NCI-H1105 treated with DMSO at 0.1 percent for 48 hours (cell line): ENCODE measurements at regions not wholly inside any gene's neighbourhood (a gene's known extent, or its start where the extent isn't known, plus 50 kb on each side); places are given as distances from the start of the nearest gene placed in this dataset.

ENCODE experiments used
- DNase-seq: peaks from one replicate; lab custom pipeline; 2025; lab: John Stamatoyannopoulos, UW

DNA sequence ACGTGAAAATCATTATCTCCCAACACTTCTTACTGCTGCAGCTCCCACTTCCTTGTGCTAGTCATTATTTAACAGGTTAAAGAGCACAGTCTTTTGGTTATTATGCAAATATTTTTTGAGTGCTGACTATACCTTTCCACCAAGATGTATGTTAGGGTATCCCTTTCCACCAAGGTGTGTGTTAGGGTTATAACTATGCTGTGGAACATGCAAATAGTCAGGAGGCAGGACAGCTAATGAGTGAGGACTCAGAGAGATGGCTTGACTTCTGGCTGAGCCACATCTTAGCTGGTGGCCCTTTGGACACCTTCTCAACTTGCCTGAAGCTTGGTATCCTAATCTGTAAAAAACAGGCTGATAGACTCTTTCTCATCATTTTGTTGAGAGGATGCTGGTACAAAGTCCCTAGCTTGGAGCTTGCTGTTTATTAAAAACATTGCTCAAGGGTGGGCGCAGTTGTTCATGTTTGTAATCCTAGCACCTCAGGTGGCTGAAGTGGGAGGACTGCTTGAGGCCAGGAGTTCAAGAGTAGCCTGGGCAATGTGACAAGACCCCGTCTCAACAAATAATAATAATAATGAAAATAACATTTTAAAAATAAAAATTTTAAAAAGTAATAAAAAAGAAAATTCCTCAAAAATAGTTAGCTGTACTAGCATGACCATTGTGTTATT lies 160.5 kb upstream of the ADAMTS9 start:
- no peak for DNase-seq

DNA sequence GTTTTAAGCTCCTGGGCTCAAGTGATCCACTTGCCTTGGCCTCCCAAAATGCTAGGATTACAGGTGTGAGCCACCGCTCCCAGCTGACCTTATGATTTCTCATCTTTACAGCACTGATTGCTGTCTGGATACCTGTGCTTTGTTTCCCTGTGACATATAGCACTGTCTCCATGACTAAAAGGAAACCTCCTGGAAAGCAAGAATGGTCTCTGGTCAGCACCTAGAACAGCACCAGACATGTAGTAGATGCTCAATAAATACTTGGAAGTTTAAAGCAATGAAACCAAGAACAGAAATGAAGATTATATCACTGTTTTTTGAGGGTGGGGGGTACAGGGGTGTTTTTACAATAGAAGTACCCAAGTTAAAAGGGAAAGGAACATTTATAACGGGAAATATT lies 156.8 kb upstream of the ADAMTS9 start:
- no peak for DNase-seq

DNA sequence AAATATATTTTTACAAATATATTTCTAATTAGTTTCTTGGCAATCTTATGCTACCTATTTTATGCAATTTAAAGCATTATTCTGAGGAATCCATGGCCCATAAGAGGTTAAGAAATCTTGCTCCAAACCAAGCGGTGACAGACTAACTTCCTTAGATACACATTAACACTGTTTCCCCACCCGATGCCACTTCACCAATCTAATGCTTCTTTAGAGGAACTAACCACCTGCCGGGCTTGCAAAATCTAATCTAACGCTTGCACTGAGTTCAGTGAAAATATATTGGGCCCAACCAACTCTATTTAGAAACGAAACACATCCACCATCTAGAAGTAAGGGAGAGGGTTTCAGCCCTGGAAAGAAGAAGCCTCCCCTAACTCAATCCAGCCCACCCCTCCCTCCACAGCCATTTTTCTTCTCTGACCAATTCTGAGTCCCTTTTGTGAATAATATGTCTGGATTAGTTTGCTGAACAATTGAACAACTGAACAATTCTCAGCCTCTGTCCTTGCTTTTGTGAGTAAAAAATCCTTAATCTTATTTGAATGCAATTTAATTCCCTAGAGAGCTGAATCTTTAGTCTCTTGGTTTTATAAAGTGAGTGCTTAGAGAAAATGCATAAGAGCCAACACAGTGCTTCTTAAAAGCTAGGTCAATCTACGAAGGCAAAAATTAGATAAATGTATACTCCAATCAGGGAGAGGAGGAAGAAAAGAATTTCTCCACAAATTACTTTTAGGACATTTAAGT lies 150.4 kb upstream of the ADAMTS9 start:
- no peak for DNase-seq

DNA sequence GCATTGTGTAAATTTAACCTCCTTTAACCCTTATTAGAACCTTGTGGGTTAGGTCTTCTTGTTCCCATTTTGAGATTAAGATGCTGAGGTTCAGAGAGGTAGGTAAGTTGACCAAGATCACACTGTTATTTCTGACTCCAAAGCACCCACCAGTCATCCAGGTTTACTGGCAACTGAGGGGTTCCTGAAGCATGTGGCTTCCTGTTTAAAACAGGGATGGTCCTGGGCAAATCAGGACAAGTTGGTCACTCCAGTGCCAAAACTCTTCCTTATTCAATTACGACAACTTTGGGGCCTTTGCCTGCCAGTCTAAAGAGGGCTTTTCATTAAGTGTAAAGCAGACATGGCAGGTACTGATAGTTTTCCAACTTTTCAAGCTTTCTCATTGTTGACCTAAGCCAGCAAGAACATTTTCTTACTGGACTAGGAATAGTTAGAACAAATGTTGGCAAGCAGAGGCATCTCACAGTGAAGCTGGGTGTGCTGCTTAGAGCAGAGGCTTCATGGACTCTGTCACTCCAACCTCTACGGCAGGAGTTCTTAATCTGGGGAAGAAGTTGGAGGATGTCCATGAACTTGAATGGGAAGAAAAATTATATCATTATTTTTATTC lies 149.4 kb upstream of the ADAMTS9 start:
- DNase-seq: no peak

DNA sequence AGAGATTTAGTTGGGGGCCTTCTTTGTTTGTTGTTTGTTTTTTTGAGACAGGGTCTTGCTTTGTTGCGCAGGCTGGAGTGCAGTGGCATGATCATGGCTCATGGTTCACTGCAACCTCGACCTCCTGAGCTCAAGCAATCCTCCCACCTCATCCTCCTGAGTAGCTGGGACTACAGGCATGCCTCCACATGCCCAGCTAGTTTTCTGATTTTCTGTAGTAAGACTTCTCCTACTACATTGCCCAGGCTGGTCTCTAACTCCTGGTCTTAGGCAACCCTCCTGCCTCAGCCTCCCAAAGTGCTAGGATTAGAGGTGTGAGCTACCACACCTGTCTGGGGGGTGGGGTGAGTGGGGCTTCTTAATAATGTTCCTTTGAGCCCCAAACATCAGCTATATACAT lies 148.3 kb upstream of the ADAMTS9 start:
- DNase-seq: no peak

DNA sequence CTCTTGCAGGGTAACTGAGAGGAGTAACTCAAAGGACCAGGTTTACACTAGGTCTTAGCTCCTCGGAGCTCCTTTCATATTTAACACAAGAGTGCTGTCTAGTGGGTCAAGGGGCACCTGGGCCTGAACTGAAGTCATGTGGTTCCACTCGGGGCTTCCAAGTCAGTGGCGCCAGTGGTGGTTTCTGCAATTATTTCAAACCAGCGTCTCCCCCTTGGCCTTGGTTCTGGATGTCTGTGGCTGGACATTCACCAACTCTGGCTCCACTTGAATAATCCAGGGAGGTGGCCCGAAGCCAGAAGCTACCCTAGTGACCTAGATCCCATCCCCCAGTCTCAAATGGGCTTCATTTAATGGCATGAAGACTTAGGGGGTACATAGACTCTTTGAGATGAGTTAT lies 144.3 kb upstream of the ADAMTS9 start:
- no peak for DNase-seq

DNA sequence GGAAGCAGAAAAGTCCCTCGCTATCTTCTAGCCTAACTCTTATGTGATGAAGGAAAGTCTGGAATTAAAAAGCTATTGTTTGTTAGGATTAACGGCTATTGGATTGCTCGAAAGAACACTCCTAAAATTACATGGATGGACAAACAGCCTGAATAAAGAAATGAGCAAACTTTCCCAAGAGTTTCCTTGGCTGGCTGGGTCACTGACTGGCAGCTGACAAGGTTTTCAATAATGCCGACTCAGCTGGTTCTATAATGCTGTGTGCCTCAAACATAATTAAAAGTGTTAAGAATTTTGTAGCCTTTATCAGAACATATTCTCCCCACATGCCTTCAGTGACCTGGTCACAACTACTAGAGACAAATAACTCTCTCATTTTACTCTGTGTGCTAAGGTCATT lies 142.9 kb upstream of the ADAMTS9 start:
- no peak for DNase-seq

DNA sequence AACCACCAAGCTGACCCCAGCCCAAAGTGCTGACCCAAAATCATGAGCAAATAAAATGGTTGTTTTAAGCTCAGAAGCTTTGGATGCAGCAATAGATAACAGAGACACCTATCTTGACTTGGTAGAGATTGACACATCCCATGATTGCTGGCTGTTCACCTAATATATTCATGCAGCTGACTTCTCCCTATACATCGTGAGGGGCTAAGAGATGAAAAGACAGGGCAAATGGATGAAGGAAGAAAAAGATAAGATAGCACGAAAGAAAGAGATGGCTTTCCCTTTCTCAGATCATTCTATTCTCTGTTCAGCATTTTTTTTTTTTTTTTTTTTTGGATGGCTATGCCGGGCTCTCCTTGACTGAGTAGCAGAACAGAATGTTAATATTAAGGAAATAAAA lies 141.5 kb upstream of the ADAMTS9 start:
- DNase-seq: no peak

DNA sequence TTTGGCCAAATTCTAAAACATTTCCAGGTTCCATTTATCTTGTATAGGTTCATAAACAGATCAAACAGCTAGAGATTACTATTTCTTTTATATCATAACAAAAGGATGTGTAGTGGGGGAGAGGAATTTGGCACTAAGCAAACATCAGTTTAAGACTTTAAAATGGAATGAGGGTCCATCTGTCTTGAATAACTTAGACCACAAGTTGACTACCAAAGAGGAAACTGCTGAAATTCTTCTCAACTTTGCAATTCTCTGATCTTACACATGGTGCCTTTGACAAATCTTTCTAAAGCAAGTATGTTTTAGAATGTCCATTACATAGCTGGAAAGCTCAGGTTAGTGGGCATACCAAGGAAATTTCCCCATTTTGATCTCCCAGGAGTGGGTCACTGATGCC lies 140.5 kb upstream of the ADAMTS9 start:
- no peak for DNase-seq

DNA sequence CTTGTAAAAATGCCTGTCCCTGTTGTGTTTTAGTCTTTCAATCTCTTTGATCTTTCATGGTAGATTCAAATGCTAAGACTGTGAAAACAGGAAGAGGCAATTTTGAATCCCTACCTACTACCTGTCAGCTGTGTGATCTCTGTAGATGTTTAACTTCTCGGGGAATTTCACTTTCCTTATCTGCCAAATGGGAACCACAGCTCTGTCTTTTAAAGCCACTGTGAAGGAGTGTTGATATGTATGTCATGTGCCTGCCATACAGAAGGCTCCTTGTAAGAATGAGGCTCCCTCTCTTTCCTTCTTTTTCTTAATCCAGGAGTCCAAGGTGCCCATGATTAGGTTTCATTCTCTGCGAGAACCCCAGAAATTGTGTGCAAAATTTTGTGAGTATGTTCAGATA lies 139.6 kb upstream of the ADAMTS9 start:
- no peak for DNase-seq

DNA sequence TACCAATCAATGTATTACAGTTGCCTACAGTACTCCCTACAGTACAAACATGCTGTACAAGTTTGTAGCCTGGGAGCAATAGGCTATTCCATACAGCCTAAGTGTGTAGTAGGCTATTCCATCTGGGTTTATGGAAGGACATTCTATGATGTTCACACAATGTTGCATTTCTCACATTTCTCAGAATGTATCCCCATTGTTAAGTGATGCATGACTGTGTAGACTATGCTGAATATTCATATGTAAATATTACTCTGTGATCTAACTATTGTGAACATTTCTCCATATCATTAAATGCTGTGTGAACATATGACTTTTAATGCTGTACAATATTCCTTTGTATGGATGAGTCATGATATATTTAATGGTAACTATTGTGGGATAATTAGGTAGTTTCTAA lies 139.2 kb upstream of the ADAMTS9 start:
- no peak for DNase-seq

DNA sequence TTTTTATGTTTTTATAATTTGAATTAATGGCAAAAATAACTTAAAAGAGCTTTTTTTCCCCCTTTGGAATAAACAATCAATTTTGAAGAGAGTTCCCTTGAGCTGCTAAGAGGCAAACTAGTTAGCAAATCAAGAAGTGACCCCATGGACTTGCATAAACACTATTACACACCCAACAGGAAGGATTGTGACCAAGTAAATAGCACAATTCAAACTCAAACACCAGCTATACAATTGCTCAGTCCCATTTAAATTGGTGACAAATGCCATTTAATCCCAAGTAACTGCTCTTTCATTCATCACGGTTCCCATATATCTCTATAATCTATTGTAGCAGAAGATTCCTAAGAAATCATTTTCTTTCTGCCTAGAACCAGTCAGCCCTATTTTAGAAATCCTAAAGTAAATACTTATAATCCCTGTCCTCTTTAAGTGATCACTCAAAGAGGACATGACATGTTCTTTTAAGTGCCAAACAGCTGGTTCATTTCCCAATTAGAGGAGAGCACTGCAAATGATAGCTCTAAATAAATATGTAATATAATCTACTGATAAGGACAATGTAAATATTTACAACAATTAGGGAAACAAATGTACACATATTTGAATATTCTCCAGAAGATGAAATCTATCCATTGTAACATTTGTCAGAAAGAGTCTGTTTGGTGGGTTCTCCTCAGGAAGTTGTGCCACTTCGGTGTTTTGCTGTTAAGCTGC lies 137.8 kb upstream of the ADAMTS9 start:
- peak; percentile 53 for DNase-seq

DNA sequence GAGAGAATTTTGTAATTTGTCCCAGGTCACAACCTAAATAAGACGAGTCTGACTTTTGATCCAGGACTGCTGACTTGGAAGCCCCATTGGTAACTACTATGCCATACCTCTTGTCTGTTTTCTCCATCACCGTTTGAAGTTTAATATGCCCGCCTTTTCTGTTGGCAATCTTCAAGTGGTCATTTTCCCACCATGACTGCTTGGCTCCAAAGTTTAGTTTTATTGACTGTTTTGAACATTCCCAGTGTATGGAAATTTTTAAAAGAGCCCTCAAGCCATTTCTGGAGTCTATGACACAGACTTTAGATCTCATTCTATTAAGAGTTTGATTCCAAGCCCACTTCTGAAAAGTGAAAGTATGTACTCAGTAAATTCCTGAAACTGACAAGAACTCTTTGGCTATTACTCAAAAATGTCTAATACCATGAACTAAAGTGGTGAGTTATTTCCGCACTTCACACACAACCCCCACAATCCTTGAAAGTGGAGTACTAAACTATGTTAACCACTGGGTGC lies 136.7 kb upstream of the ADAMTS9 start:
- DNase-seq: no peak

DNA sequence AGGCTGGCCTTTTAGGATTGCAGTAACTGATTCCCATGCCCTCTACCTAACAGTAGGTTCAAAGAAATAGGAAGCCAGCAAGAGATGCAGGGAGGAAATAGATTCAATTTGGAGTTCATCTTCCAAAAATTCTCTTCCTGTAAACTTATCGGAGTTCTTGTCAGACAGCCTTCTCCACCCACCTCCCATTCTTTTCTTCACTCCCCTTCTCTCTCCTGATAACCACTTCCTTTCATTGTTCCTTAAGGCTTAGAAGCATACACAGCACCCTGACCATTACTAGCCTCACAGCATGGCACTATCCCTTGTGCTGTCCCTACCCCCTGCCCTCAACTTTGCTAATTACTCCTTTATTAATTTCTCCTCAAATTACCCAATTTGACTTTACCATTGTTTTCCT lies 130.4 kb upstream of the ADAMTS9 start:
- no peak for DNase-seq

DNA sequence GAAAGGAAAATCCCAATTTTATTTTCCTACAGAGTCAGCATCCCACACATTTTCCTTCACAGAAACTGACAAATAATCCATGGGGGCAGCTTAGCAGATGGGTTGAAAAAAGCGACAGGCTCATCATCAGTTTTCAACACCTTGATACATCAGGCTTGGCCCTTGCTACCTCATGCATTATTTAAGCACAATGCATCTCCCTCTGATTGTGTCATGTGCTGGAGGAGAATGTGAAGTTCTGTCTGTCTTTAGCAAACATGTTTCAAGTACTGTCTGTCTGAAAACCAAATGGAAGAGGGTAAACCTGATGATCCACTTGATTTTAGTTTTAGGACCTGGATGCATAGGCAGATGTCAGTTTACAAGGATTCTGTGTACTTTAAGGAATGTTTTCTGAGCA lies 128.6 kb upstream of the ADAMTS9 start:
- DNase-seq: no peak

DNA sequence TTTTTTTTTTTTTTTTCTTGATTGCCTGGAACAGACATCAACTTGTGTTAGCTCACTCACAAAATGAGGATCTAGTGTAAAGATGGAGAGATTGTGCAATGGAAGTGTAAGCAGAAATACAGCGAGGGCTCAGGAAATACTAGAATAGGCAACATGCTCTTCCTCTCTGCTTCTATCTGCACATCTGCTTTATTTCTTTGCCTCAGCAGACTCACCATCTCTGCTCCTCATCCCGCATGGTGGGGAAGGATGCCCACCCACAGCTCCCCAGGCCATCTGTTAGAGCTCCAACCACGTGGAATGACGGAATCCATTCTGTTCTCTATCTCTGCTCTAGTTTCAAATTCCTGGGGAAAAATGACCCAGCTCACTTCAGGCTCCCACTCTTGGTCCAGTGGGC lies 128.0 kb upstream of the ADAMTS9 start:
- no peak for DNase-seq

DNA sequence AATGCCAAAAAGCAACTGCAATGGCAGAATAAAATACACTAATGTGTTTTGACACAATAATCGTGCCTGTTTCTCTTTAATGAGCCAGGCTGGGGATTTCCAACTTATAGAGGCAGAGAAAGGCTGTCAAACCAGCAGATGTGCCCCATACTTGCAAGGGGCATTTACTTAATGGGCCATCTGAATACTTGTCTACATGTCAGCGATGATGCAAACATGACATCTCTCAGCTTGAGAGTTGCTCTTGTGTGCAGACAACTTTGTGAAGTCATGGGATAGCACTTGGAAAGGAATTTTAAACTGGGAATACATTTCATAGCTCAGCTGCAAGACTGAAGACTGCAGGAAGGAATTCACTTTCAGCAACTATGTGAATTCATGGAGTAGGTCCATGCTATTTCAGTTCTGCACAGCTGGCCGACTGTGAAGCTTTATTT lies 127.4 kb upstream of the ADAMTS9 start:
- DNase-seq: no peak

DNA sequence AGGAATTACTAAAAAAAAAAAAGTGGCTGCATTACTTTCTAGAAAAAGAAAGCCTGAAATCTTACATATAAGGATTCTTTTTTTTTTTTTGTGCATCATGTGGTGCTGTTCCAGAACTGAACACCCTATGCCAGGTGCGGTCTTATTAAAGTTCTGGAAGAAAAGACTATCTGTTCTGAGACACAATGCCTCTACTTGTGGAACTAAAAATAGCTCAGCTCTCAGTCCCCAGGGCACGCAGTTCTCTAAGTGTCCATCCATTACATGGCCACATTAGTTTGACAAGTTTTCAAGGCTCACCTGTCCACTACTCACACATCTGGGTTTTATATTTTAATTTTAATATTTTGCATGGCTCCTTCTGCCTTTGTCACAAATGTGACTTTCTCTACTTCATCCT lies 126.6 kb upstream of the ADAMTS9 start:
- DNase-seq: no peak

DNA sequence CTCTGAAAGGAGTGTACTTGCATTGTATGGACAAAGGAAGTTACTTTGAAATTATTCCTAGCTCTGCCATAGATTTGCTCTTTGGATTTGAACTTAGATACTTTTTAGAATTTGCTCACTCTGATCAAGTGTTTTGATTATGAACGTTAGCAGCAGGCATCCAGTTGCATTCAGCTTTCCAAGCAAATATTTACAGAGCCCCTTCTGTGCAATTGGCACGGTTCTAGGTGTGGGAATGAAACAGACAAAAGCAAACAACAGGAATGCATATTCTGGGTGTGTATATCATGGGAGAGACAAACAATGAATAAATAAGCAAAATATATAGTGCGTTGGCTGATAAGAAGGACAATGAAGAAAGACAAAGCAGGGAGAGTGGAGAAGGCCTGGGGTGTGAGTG lies 125.5 kb upstream of the ADAMTS9 start:
- DNase-seq: no peak

DNA sequence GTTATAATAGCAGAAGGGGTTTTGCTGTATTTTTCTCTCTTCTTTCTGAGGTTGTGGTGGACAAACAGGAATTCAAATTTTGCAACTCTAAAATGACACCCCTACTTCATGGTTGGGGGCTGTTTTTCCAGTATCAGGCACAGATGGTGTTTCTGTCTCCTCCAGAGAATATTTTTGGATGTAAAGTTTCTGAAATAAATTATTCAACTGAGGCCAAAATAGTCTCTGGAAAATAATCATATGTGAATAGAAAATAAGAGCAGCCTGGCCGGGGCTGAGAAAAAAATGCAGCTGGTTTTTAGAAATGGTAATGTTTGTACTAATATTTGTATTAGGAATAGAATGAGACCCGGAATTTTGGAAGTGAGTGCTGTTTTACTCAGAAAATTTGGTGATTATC lies 121.3 kb upstream of the ADAMTS9 start:
- DNase-seq: no peak

DNA sequence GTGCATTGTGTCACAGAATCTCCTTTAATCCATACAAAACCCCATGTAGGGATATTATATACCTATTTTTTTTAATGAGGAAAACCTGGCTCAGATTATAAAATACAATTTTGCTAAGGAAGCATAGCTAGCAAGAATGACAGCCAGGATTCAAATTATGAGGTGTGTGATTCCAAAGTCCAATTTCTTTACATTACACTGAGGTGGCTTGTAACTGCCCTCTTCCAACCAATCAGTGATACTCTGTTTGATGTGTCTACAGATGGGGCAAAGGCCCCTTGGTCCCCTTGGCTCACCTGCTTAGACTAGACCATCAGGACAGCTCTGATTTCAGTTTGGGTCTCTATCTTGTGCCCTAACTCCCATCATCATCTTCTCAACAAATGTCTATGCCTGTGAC lies 120.3 kb upstream of the ADAMTS9 start:
- no peak for DNase-seq
